Body of pancreas (tissue), 4 donors: ENCODE measurements at regions not wholly inside any gene's neighbourhood (a gene's known extent, or its start where the extent isn't known, plus 50 kb on each side); places are given as distances from the start of the nearest gene placed in this dataset.
A peak's percentile ranks its signal among the peaks of the same experiment; 100 is the strongest.

Source experiments
- ATAC-seq: fragments of 150-250 bp; one replicate; pipeline ENCODE4 v1.9.1; 2016
- DNase-seq, 4 donors: peaks; one replicate each; pipeline ENCODE4 v3.0.0-alpha.2; 2019
- H3K27ac ChIP-seq, 4 donors: fragments of 200-600 bp; sonication (generic); 1 replicate in 3 of 4; 2 replicates in 1 of 4; pipeline versions ENCODE4 v1.5.1 to v1.6.1; 2016 to 2019; ENCODE audit warnings: mild to moderate bottlenecking in 1 of 4, mixed read lengths in 1 of 4, moderate library complexity in 1 of 4
- H3K27me3 ChIP-seq, 2 donors: fragments of 200-600 bp; sonication (generic); one replicate each; pipeline ENCODE4 v1.6.0; 2016; ENCODE audit warnings: mild to moderate bottlenecking in 1 of 2
- H3K36me3 ChIP-seq, 2 donors: fragments of 200-600 bp; sonication (generic); replicated peaks in 1 of 2; 2 replicates each; pipeline ENCODE4 v1.5.1; 2016; ENCODE audit warnings: low read depth in 2 of 2; ENCODE audit not compliant: insufficient read depth in 1 of 2
- H3K4me1 ChIP-seq: fragments of 200-600 bp; sonication (generic); one replicate; pipeline ENCODE4 v1.6.0; 2016
- H3K4me3 ChIP-seq, 2 donors: fragments of 200-600 bp; sonication (generic); 1 replicate in 1 of 2; 2 replicates in 1 of 2; pipeline ENCODE4 v1.5.1; 2016 to 2019
- H3K9me3 ChIP-seq, 3 donors: fragments of 200-600 bp; sonication (generic); 1 replicate in 2 of 3; 2 replicates in 1 of 3; pipeline ENCODE4 v1.5.1; 2016
- POLR2A ChIP-seq, 3 donors: fragments of 450-650 bp; IDR thresholded peaks; one replicate each; pipeline ENCODE4 v1.6.1; 2016; ENCODE audit warnings: antibody characterized with exemption in 3 of 3, mild to moderate bottlenecking in 2 of 3
- WGBS, 2 donors: methylation state at CpG; one replicate each; pipeline ENCODE4 v1.1.5; 2017; 5-methylcytosine and 5-hydroxymethylcytosine counted together
- intact Hi-C: fragments of 100-400 bp; cut with DNase I; formaldehyde crosslinking; loops from one replicate; pipeline ENCODE4 v1.15.1; 2023
- TF ChIP-seq, protein P1 (sequence below), 7 experiments: fragments of 450-650 bp in 4 of 7; fragments of 200-600 bp in 3 of 7; sonication (generic) in 3 of 7; IDR thresholded peaks; one replicate each; pipeline ENCODE4 v1.5.1; 2016 to 2019; ENCODE audit warnings: antibody characterized with exemption in 7 of 7

DNA sequence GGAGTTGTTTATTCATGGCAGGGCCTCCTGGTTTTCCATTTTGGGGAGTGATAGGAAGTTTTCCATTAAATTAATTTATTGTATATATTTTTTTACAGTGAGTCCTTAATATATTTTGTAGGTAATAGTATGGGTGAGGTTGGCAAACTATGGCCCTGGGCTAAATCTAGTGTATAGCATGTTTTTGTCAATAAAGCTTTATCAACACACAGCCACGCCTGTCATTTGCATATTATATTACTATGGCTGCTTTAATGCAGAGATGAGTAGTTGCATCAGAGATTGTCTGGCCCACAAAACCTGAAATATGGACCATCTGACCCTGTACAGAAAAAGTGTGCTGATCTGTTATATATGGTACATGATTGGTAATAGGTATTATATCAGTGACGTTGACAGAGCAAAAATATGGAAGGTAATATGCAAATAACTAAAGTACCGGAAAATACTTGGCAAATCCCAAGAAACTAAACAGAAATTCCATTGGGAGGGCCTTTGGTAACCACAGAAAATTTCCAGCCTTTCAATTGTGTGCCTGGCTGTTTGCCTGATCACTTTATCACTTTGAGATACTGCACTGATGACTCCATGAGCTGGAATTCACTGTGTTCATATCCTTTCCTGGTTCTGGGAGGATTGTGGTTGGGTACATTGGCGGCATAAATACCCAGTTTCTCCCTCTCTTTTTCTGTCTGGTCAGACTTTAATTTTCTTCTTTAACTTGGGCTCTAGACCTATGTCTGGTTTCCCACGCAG is 61.7 kb upstream of the RFLNA start:
- no peaks in the 10 kb centered on the region for H3K27me3 ChIP-seq
- no peaks in the 10 kb centered on the region for H3K36me3 ChIP-seq
- H3K27ac ChIP-seq: no peak overlapping the region
- H3K9me3 ChIP-seq: no peaks in the 10 kb centered on the region
- no peak overlapping the region for H3K4me3 ChIP-seq
- ATAC-seq (no peak), DNase-seq (peak in 1 of 4 donors; percentile 16)
- H3K4me1 ChIP-seq: no peaks in the 10 kb centered on the region
- 78% methylated on average over 5 of the region's 5 CpGs for WGBS, 2 donors
- intact Hi-C loops: no loop called here
- TF ChIP-seq POLR2A (IDR thresholded peaks at IDR 0.05): no peak
- TF ChIP-seq, protein P1, sequence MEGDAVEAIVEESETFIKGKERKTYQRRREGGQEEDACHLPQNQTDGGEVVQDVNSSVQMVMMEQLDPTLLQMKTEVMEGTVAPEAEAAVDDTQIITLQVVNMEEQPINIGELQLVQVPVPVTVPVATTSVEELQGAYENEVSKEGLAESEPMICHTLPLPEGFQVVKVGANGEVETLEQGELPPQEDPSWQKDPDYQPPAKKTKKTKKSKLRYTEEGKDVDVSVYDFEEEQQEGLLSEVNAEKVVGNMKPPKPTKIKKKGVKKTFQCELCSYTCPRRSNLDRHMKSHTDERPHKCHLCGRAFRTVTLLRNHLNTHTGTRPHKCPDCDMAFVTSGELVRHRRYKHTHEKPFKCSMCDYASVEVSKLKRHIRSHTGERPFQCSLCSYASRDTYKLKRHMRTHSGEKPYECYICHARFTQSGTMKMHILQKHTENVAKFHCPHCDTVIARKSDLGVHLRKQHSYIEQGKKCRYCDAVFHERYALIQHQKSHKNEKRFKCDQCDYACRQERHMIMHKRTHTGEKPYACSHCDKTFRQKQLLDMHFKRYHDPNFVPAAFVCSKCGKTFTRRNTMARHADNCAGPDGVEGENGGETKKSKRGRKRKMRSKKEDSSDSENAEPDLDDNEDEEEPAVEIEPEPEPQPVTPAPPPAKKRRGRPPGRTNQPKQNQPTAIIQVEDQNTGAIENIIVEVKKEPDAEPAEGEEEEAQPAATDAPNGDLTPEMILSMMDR (IDR thresholded peaks at IDR 0.05): no peak

DNA sequence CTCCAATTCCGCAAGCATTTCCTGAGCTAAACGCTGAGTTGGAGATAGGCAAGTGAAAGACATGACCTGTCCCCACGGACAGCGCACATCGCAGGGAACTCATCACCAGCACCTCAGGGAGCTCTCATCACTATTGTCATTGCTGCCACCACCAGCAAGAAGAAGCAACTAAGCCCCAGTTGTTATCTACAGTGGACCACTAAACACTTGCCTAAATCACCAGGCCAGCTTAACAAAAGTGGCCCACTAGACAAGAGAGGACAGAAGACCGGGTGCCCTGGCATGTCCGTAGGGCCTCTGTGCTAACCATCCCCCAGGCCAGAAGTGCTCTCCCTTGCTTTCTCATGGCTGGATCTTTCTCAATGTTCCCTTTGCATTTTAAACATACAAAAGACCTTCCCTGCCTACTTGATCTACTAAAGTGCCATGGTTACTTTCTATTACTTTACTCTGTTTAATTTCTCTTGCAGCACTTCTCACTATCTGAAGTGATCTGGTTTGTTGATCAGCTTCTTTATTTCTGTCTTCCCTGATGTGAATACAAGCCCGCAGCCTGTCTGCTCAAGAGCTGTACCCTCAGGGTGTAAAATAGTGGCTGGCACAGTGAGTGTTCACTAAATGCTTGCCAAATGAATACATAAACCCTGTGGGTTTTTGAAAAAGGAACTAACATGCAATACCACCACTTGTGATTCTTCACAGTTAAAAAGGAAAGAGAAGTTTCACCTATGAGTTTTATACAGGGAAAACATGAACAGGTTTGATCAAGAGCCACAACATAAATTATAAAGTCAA is 60.9 kb upstream of the RFLNA start:
- no peaks in the 10 kb centered on the region for H3K36me3 ChIP-seq
- ATAC-seq (no peak), DNase-seq (no peak)
- no peak for TF ChIP-seq POLR2A (IDR thresholded peaks at IDR 0.05)
- TF ChIP-seq, protein P1 (IDR thresholded peaks at IDR 0.05): no peak
- no peak overlapping the region for H3K27ac ChIP-seq
- H3K27me3 ChIP-seq: no peaks in the 10 kb centered on the region
- H3K4me3 ChIP-seq: no peak overlapping the region
- H3K4me1 ChIP-seq: no peaks in the 10 kb centered on the region
- H3K9me3 ChIP-seq: no peaks in the 10 kb centered on the region
- WGBS, 2 donors: 84 to 87% methylated on average over 8 of the region's 8 CpGs
- intact Hi-C loops: no loop called here

- Histone ChIP-seq H3K27ac (no peak overlapping the region), H3K36me3 (no peaks in the 10 kb centered on the region), H3K4me1 (no peaks in the 10 kb centered on the region), H3K9me3 (no peaks in the 10 kb centered on the region), H3K27me3 (no peaks in the 10 kb centered on the region), H3K4me3 (no peak overlapping the region)
- DNase-seq (no peak), ATAC-seq (no peak)
- intact Hi-C loops: no loop called here
- TF ChIP-seq POLR2A (IDR thresholded peaks at IDR 0.05): no peak
- TF ChIP-seq, protein P1 (IDR thresholded peaks at IDR 0.05): no peak
- 74 to 82% methylated on average over 5 of the region's 5 CpGs for WGBS, 2 donors
These were observed 58.3 kb upstream of the RFLNA start for GRCh38 chr12:124236625-124237031.

- DNase-seq (no peak), ATAC-seq (no peak)
- Histone ChIP-seq H3K27me3 (no peaks in the 10 kb centered on the region), H3K4me1 (no peaks in the 10 kb centered on the region), H3K4me3 (no peak overlapping the region), H3K36me3 (no peaks in the 10 kb centered on the region), H3K9me3 (no peaks in the 10 kb centered on the region), H3K27ac (no peak overlapping the region)
- 41% methylated on average over 4 of the region's 4 CpGs for WGBS, 2 donors
- TF ChIP-seq POLR2A (IDR thresholded peaks at IDR 0.05): no peak
- TF ChIP-seq, protein P1 (IDR thresholded peaks at IDR 0.05): no peak
- intact Hi-C loops: no loop called here
These were observed 56.0 kb upstream of the RFLNA start for GRCh38 chr12:124238886-124239285.
